Esophagus muscularis mucosa (tissue), 4 donors: ENCODE measurements at regions not wholly inside any gene's neighbourhood (a gene's known extent, or its start where the extent isn't known, plus 50 kb on each side); places are given as distances from the start of the nearest gene placed in this dataset.

Experiments used
- EP300 ChIP-seq: sonication (generic); formaldehyde crosslinking; IDR thresholded peaks from one replicate; pipeline ENCODE4 v1.6.1; 2017; ENCODE audit warnings: antibody characterized with exemption
- POLR2AphosphoS5 ChIP-seq, 2 donors: sonication (generic); formaldehyde crosslinking; IDR thresholded peaks; one replicate each; pipeline ENCODE4 v1.6.1; 2017; ENCODE audit warnings: antibody characterized with exemption in 2 of 2
- TF ChIP-seq, protein P1 (sequence below), 3 experiments: fragments of 200-600 bp in 2 of 3; fragments of 450-650 bp in 1 of 3; sonication (generic) in 2 of 3; IDR thresholded peaks; one replicate each; pipeline ENCODE4 v1.5.1; 2017 to 2019; ENCODE audit warnings: antibody characterized with exemption in 3 of 3, mild to moderate bottlenecking in 2 of 3, moderate library complexity in 1 of 3

- TF ChIP-seq, protein P1, sequence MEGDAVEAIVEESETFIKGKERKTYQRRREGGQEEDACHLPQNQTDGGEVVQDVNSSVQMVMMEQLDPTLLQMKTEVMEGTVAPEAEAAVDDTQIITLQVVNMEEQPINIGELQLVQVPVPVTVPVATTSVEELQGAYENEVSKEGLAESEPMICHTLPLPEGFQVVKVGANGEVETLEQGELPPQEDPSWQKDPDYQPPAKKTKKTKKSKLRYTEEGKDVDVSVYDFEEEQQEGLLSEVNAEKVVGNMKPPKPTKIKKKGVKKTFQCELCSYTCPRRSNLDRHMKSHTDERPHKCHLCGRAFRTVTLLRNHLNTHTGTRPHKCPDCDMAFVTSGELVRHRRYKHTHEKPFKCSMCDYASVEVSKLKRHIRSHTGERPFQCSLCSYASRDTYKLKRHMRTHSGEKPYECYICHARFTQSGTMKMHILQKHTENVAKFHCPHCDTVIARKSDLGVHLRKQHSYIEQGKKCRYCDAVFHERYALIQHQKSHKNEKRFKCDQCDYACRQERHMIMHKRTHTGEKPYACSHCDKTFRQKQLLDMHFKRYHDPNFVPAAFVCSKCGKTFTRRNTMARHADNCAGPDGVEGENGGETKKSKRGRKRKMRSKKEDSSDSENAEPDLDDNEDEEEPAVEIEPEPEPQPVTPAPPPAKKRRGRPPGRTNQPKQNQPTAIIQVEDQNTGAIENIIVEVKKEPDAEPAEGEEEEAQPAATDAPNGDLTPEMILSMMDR (IDR thresholded peaks at IDR 0.05): no peak
- TF ChIP-seq EP300: no peak
- TF ChIP-seq POLR2AphosphoS5 (IDR thresholded peaks at IDR 0.05): no peak
These were observed 325.5 kb upstream of the IRX4 start for GRCh38 chr5:2208239-2208544.
